ENCODE measurements at regions not wholly inside any gene's neighbourhood (a gene's known extent, or its start where the extent isn't known, plus 50 kb on each side); places are given as distances from the start of the nearest gene placed in this dataset.
"Not testable (repeated sequence)": the region's sequence is repeated elsewhere in the genome, so short reads cannot be mapped to it uniquely, and the experiment has no call there.

GRCh38 chr11:3512133-3512703 is 129.6 kb downstream of the ART5 start:
- not testable (repeated sequence) for TF ChIP-seq POLR2AphosphoS5, CTCF, POLR2A (IDR thresholded peaks at IDR 0.05)
